ENCODE measurements at regions not wholly inside any gene's neighbourhood (a gene's known extent, or its start where the extent isn't known, plus 50 kb on each side); places are given as distances from the start of the nearest gene placed in this dataset.

- Histone ChIP-seq H3K4me2 (ENCODE audit: control insufficient read depth, extremely low read depth, insufficient read depth, low read depth, low read length) (no peak overlapping the region), H3K4me3 (ENCODE audit: control insufficient read depth in 2 of 3, extremely low read depth in 1 of 3, insufficient read depth in 2 of 3, low read depth in 1 of 3, low read length in 3 of 3) (no peak overlapping the region), H2AFZ (ENCODE audit: control insufficient read depth, low read length) (no peak overlapping the region), H3K27ac (ENCODE audit: control insufficient read depth, insufficient read depth, low read length) (no peak overlapping the region), H3K36me3 (ENCODE audit: control insufficient read depth in 2 of 2, extremely low read depth in 1 of 2, insufficient read depth in 2 of 2, low read length in 2 of 2) (no peaks in the 10 kb centered on the region), H3K9ac (ENCODE audit: control insufficient read depth, extremely low read depth, insufficient read depth, low read length) (no peak overlapping the region), H3K9me1 (ENCODE audit: control insufficient read depth, extremely low read depth, insufficient read depth, low read length) (no peaks in the 10 kb centered on the region), H3K4me1 (ENCODE audit: control insufficient read depth, extremely low read depth, insufficient read depth, low read length) (no peaks in the 10 kb centered on the region), H4K20me1 (ENCODE audit: control insufficient read depth, extremely low read depth, insufficient read depth, low read length) (no peaks in the 10 kb centered on the region), H3K9me3 (ENCODE audit: control insufficient read depth, low read depth, low read length) (no peaks in the 10 kb centered on the region), H3K27me3 (ENCODE audit: control insufficient read depth, extremely low read depth, insufficient read depth, low read length) (no peaks in the 10 kb centered on the region), H3K79me2 (ENCODE audit: control insufficient read depth, insufficient read depth, low read length) (no peaks in the 10 kb centered on the region)
- no peak for FAIRE-seq
- dilution Hi-C loops (cut with MboI; ENCODE audit: extremely low pct_ligation_motif_present, low sequenced_read_pairs), result no loop called here
- DNase-seq (ENCODE audit: low read depth, low spot score), result no peak
- TF ChIP-seq EZH2 (IDR thresholded peaks at IDR 0.05; ENCODE audit: low read length), result no peak
- TF ChIP-seq CTCF (optimal IDR thresholded peaks at IDR 0.05 in 1 of 3, IDR thresholded peaks at IDR 0.05 in 1 of 3, conservative IDR thresholded peaks at IDR 0.05 in 1 of 3; ENCODE audit: extremely low read depth in 1 of 3, insufficient read depth in 2 of 3, low read length in 3 of 3), result no peak
Observed at GRCh38 chr1:65505547-65506300, 85.3 kb downstream of the LEPR start.

GRCh38 chr1:65508051-65508450 lies 87.6 kb downstream of the LEPR start:
- Histone ChIP-seq H2AFZ (ENCODE audit: control insufficient read depth, low read length) (no peak overlapping the region), H4K20me1 (ENCODE audit: control insufficient read depth, extremely low read depth, insufficient read depth, low read length) (no peaks in the 10 kb centered on the region), H3K36me3 (ENCODE audit: control insufficient read depth in 2 of 2, extremely low read depth in 1 of 2, insufficient read depth in 2 of 2, low read length in 2 of 2) (no peaks in the 10 kb centered on the region), H3K4me3 (ENCODE audit: control insufficient read depth in 2 of 3, extremely low read depth in 1 of 3, insufficient read depth in 2 of 3, low read depth in 1 of 3, low read length in 3 of 3) (no peak overlapping the region), H3K27me3 (ENCODE audit: control insufficient read depth, extremely low read depth, insufficient read depth, low read length) (no peaks in the 10 kb centered on the region), H3K27ac (ENCODE audit: control insufficient read depth, insufficient read depth, low read length) (no peak overlapping the region), H3K9me3 (ENCODE audit: control insufficient read depth, low read depth, low read length) (no peaks in the 10 kb centered on the region), H3K4me2 (ENCODE audit: control insufficient read depth, extremely low read depth, insufficient read depth, low read depth, low read length) (no peak overlapping the region), H3K79me2 (ENCODE audit: control insufficient read depth, insufficient read depth, low read length) (no peaks in the 10 kb centered on the region), H3K9me1 (ENCODE audit: control insufficient read depth, extremely low read depth, insufficient read depth, low read length) (no peaks in the 10 kb centered on the region), H3K4me1 (ENCODE audit: control insufficient read depth, extremely low read depth, insufficient read depth, low read length) (no peaks in the 10 kb centered on the region), H3K9ac (ENCODE audit: control insufficient read depth, extremely low read depth, insufficient read depth, low read length) (no peak overlapping the region)
- FAIRE-seq (no peak), DNase-seq (ENCODE audit: low read depth, low spot score) (no peak)
- dilution Hi-C loops (cut with MboI; ENCODE audit: extremely low pct_ligation_motif_present, low sequenced_read_pairs), result no loop called here
- TF ChIP-seq EZH2 (IDR thresholded peaks at IDR 0.05; ENCODE audit: low read length) (no peak), CTCF (optimal IDR thresholded peaks at IDR 0.05 in 1 of 3, IDR thresholded peaks at IDR 0.05 in 1 of 3, conservative IDR thresholded peaks at IDR 0.05 in 1 of 3; ENCODE audit: extremely low read depth in 1 of 3, insufficient read depth in 2 of 3, low read length in 3 of 3) (no peak)
